ENCODE measurements at regions not wholly inside any gene's neighbourhood (a gene's known extent, or its start where the extent isn't known, plus 50 kb on each side); places are given as distances from the start of the nearest gene placed in this dataset.

DNA sequence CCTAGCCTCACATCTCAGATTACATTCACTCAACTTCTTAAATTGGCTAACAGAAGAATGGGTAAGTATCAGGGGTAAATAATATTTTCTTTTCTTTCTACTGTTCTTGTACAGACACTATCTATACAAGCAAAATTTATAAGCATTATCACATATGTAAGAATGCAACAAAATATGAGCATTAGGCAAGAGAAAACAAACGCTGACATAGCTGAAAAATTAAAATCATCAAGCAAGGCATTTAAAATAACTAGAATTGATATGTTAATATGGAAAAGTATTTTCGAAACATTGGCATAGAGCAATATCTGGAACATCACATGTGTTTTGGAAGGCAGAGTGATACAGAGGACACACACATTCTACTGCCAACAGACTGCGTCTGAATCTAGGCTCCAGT is 1175.3 kb upstream of the LRRN3 start:
- Histone ChIP-seq H4K8ac (ENCODE audit: low read depth in 2 of 2, low read length in 2 of 2) (no peak overlapping the region), H2BK5ac (ENCODE audit: low read depth, low read length, poor library complexity, severe bottlenecking) (no peak overlapping the region), H3K4me1 (ENCODE audit: control insufficient read depth, insufficient read depth, low read length) (no peaks in the 10 kb centered on the region), H3K14ac (replicated peaks; ENCODE audit: low read depth, low read length) (no peak overlapping the region), H2AK5ac (ENCODE audit: low read depth, low read length) (no peak overlapping the region), H2AFZ (replicated peaks; ENCODE audit: low read length, poor library complexity) (no peak overlapping the region), H3K4me3 (ENCODE audit: insufficient read depth, low read depth, low read length) (no peak overlapping the region), H2BK15ac (ENCODE audit: low read depth, low read length) (no peak overlapping the region), H3K23ac (ENCODE audit: low read depth, low read length) (no peak overlapping the region), H3K36me3 (ENCODE audit: control insufficient read depth, insufficient read depth, low read length) (no peaks in the 10 kb centered on the region), H3K4ac (ENCODE audit: low read depth, low read length) (no peak overlapping the region), H2AK9ac (replicated peaks; ENCODE audit: low read depth, low read length, poor library complexity) (no peak overlapping the region), H3K9me3 (ENCODE audit: control insufficient read depth, insufficient read depth, low read length) (no peaks in the 10 kb centered on the region), H3K18ac (ENCODE audit: low read depth, low read length) (no peak overlapping the region), H3K9me1 (ENCODE audit: insufficient read depth, low read length) (no peaks in the 10 kb centered on the region), H3K27ac (ENCODE audit: insufficient read depth, low read length) (no peak overlapping the region), H4K5ac (ENCODE audit: low read depth, low read length) (no peak overlapping the region), H3K9ac (ENCODE audit: low read depth, low read length) (no peak overlapping the region), H3K56ac (ENCODE audit: extremely low read depth, insufficient read depth, low read length) (no peak overlapping the region), H4K20me1 (ENCODE audit: insufficient read depth, low read length) (no peaks in the 10 kb centered on the region), H3K79me1 (ENCODE audit: low read depth in 1 of 2, low read length in 2 of 2) (no peaks in the 10 kb centered on the region), H2BK20ac (ENCODE audit: low read depth, low read length) (no peak overlapping the region), H4K91ac (ENCODE audit: insufficient read depth, low read depth, low read length) (no peak overlapping the region), H3K27me3 (ENCODE audit: control insufficient read depth, insufficient read depth, low read length) (no peaks in the 10 kb centered on the region), H3K4me2 (ENCODE audit: low read depth, low read length) (no peak overlapping the region), H2BK120ac (ENCODE audit: low read depth, low read length) (no peak overlapping the region)
- BruUV-seq (replicated peaks): no TSS peak
- CTCF ChIA-PET: no interaction called here
- intact Hi-C loops (cut with micrococcal nuclease): no loop called here
- ATAC-seq (ENCODE audit: low read depth) (no peak), DNase-seq (no peak)
- TF ChIP-seq MAFK (IDR thresholded peaks at IDR 0.05; ENCODE audit: low read depth, low read length): peak; percentile 63
- TF ChIP-seq NFE2L2 (IDR thresholded peaks at IDR 0.05; ENCODE audit: low read depth, low read length): no peak
- WGBS, 2 experiments (ENCODE audit: extremely low coverage in 2 of 2, insufficient read length in 1 of 2): no CpG with 5 or more reads among the region's 3 CpGs
- in situ Hi-C loops (cut with MboI; ENCODE audit: low sequenced_read_pairs): no loop called here
- dilution Hi-C loops (cut with HindIII; ENCODE audit: low sequenced_read_pairs, unreplicated experiment): no loop called here
- POLR2A ChIA-PET (ENCODE audit: unreplicated experiment): no interaction called here
